T-helper 1 cell (primary cell): ENCODE measurements at regions not wholly inside any gene's neighbourhood (a gene's known extent, or its start where the extent isn't known, plus 50 kb on each side); places are given as distances from the start of the nearest gene placed in this dataset.
"Not testable (repeated sequence)": the region's sequence is repeated elsewhere in the genome, so short reads cannot be mapped to it uniquely, and the experiment has no call there.

ENCODE experiments used
- DNase-seq, 5 donors: peaks; one replicate each; pipeline ENCODE4 v3.0.0-alpha.2; 2012 to 2020

DNA sequence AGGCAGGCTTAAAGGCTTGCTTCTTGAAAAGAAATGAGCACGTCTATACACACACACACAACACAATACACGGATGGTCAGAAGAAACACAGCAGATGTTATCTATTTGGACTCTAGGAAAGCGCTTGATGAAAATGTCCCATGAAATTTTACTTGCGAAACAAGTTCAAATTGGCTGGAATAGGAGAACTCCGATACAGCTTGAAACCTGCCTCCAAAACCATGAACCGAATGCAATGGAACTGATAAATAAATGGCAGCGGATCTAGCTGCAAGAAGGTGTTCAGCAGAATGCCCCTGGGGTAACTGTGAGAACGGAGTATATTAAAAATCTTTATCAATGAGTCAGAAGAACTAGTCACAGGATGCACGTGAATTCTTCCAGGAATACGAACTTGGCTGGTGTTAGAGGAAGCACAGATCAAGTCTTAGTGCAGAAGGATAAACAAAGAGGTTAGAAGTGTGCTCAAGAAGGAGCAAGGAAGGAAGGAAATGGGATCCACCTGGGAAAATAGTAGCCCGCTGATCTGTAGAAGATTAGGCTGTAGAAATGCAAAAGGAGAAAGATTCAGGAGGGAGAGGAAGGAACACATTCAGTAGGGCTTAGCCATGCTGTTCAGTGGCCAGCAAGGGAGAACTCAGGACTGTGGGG is 142.0 kb upstream of the PRKCQ start:
- no peak for DNase-seq

DNA sequence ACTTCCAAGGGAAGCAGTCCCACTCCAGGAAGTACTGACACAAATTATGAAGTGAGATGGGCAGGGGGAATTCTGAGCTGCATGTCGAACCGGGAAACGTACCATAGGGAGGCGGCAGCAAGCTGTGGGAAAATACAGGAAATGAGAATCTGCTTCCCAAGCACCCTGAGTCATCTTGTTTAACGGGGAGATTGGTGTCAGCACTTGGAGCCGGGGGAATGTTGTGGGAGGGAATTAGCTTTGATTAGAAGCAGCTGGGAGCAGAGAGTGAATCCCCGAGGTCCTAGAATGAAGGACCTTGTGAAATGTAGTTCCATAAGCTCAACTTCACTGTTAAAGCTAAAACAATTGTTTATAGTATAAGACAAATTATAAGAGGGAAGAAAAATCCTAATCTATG is 141.4 kb upstream of the PRKCQ start:
- no peak for DNase-seq

GRCh38 chr10:6719561-6719960 is 139.5 kb upstream of the PRKCQ start:
- DNase-seq: no peak

DNA sequence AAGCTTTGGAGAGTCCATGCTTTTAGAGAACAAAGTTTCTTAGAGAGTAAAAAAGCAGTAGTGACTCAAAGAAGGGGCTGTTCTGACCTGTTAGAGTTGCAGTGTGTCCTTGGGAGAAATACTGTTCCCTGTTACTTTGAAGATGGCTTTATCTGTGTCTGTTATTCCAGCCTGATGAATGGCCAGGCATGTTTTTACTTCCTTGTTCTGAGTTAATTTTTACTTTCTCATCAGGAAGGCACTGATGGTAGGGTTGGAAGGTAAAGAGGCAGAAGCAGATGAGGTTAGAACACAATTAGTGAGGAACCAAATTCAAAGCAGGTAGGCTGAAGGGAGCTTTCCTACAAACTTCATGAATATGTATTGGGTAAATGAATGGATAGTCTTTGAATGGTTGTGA is 138.5 kb upstream of the PRKCQ start:
- no peak for DNase-seq

GRCh38 chr10:6716516-6716915 is 136.4 kb upstream of the PRKCQ start:
- DNase-seq: no peak

- no peak for DNase-seq
Measured at GRCh38 chr10:6713716-6714115, 133.6 kb upstream of the PRKCQ start.

GRCh38 chr10:6713120-6713519 is 133.0 kb upstream of the PRKCQ start:
- no peak for DNase-seq

DNA sequence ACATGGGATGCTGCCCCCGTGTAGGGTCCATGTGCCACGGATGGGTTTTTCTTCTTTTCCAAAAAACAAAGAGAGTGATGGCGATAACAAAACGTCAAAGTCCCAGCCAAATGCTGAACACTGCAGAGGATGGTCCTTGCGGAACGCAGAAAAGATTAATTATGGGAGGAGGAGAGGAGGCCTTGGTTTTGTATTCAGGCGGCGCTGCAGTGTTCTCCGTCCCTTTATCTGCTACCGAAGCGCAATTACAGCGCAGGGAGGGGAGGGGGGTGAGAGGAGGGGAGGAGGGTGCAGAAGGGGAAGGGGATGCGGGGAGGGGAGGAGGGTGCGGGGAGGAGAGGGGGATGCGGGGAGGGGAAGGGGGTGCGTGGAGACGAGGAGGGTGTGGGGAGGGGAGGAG is 131.8 kb upstream of the PRKCQ start:
- no peak for DNase-seq

GRCh38 chr10:6711408-6711841 is 131.3 kb upstream of the PRKCQ start:
- no peak for DNase-seq

- DNase-seq: no peak
Measured at GRCh38 chr10:6707352-6707751, 127.3 kb upstream of the PRKCQ start.

DNA sequence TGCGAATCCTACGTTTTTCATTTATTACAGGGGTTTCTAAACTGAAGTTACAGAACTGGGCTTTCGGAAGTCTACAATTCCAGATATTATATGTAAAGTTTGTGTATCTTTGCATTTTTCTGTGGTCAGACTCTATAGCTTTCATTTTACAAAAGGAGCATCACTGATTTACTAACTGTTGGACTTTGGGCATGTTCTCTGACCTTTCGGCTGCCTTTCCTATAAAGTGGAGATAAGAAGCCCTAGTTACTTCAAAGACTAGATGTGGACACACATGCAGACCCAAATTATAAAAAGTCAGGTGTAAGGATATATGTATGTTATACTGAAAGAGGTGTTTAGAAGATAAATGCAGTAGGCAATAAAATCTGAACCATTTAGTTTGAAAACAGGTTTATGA is 126.6 kb upstream of the PRKCQ start:
- no peak for DNase-seq

- no peak for DNase-seq
Measured at GRCh38 chr10:6704896-6705295, 124.8 kb upstream of the PRKCQ start.

DNA sequence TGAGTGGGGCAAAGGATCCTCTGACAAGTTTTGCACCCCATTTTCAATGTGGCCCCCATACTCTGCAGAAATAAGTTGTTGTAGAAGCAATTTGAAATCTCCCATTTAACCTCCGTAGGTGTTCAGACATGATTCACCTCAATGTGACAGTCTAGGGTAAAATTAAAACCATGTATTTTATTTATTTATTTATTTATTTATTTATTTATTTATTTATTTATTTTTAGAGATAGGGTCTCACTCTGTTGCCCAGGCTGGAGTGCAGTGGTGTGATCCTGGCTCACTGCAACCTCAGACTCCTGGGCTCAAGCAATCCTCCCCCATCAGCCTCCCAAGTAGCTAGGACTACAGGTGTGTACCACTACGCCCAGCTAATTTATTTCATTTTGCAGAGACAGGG is 122.8 kb upstream of the PRKCQ start:
- not testable (repeated sequence) for DNase-seq

- no peak for DNase-seq
Measured at GRCh38 chr10:6702030-6702429, 122.0 kb upstream of the PRKCQ start.

DNA sequence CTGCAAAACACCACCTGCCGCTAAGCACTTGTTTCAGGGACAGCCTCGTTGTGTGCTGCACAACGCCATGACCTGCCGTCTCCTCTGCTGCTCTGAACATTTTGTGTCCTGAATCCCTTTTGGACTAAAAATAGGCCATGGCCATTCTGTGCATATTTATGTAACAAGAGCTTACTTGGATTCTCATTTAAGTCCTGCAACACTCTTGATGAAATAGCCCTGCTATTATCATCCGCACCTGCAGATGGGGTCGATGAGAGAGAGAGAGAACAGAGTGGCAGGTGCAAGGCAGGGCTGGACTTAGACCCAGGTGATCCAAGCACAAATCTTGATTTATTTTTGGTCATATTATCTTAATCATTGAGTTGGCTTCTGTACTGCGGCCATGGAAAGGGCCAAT is 121.2 kb upstream of the PRKCQ start:
- no peak for DNase-seq

DNA sequence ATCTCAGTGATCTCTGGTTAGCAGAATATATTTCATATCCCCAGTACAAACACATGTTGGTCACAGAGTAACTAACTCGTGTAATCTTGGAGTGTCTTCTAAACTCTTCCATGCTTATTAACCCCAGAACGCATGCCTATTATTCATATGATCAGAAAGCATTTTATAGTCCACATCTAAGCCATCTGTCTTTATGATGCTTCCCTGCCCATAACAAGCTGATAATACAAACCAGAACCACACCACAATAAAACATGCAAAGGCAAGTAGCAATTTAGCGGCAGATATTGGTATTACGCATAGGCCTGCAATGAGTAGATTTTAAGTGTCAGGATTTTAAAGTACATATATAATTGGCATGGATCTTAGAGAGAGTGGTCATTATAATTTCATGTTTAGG is 120.0 kb upstream of the PRKCQ start:
- DNase-seq: no peak

GRCh38 chr10:6699336-6699735 is 119.3 kb upstream of the PRKCQ start:
- DNase-seq: no peak

GRCh38 chr10:6695519-6695918 is 115.4 kb upstream of the PRKCQ start:
- no peak for DNase-seq

- no peak for DNase-seq
Measured at GRCh38 chr10:6694447-6695140, 114.5 kb upstream of the PRKCQ start.

GRCh38 chr10:6692856-6693255 is 112.8 kb upstream of the PRKCQ start:
- no peak for DNase-seq

DNA sequence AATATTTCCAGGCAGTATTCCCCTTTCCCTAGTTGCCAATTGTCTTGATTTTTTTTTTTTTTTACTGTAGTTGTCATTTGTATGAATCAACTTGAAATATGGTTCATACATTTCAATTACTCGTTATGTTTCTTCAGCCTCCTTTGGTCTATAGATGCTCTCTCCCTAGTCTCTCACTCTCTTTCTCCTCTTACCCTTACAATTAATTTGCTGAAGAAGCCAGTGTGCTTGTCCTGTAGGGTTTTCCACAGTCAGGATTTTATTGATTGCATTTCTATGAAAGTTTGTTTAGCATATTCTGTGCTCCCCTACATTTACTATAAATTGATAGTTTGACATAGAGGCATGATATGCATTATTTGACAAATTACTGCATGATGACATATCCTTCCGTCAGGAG is 112.0 kb upstream of the PRKCQ start:
- no peak for DNase-seq

DNA sequence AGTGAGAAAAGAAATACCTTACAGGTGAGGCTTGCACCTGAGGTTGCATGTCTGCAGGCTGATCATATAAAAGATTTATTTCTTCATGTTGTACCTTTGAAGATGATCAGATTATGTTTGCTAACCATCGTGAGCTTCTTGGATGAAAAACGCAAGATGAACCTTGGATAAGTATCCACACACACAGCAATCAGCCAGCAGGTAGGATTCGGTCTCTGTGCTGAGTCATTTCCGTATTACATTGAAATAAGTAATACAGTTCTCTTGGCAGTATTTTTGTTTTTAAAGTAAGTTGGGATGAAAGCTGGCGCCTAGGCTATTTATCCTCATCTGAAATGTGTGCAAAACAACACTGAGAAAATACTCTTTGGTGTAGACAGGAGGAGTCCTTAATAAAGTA is 109.0 kb upstream of the PRKCQ start:
- no peak for DNase-seq

GRCh38 chr10:6680735-6681134 is 100.7 kb upstream of the PRKCQ start:
- no peak for DNase-seq

DNA sequence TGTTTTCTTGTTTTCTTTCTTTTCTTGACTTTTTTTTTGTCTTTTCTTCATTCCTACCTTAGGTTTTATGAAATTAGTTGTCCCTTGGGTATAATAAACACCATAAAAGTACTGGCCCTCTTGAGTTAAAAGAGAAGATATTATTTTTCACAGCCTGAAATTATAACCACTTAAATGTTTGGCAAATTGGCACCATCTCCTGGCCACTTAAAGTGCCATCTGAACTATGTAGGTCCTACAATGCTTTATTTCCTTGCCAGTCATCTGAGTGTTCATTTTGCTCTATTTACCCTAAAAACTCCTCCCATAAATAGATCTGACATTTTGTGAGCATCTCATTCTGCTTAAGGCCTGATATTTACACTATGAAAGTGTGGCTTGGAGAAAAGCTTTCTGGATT is 98.9 kb upstream of the PRKCQ start:
- DNase-seq: no peak
